ENCODE measurements at regions not wholly inside any gene's neighbourhood (a gene's known extent, or its start where the extent isn't known, plus 50 kb on each side); places are given as distances from the start of the nearest gene placed in this dataset.

DNA sequence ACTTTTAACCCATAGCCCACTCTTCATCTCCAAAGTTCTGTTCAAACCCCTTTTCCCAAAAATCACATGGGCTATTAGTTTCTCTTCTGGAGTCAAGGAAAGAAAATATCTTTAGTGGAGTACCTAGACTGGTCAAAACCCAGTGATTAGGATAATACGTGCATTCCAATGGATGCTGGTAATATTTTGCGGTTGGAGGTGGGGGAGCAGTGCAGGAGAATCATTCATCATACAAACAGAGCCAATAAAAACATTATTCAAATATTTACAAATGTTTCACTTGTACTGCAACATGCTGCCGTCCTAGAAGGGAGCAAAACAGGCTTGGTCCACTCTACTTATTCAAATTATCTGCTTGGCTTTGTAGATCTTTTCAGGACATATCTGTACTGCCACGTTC lies 57.2 kb upstream of the RAB9B start:
- no peak for DNase-seq
- Histone ChIP-seq H3K27me3 (ENCODE audit: control insufficient read depth, insufficient read depth, low read length, poor library complexity, severe bottlenecking) (no peaks in the 10 kb centered on the region), H3K9me3 (ENCODE audit: control insufficient read depth, low read length) (no peaks in the 10 kb centered on the region), H3K27ac (ENCODE audit: low read depth, low read length) (no peak overlapping the region), H3K4me1 (ENCODE audit: control insufficient read depth, insufficient read depth, low read length) (no peaks in the 10 kb centered on the region), H3K9ac (ENCODE audit: extremely low read depth, low read length, poor library complexity, severe bottlenecking) (no peak overlapping the region), H3K4me3 (ENCODE audit: low read length) (no peak overlapping the region), H3K36me3 (ENCODE audit: control insufficient read depth, insufficient read depth, low read length) (no peaks in the 10 kb centered on the region)
- Mint-ChIP-seq H3K27ac (no peak overlapping the region), H3K27me3 (ENCODE audit: insufficient read depth) (peaks cover 10% of the 10 kb centered on the region), H3K4me3 (no peak overlapping the region), H3K9me3 (peaks cover 24% of the 10 kb centered on the region), H3K4me1 (no peaks in the 10 kb centered on the region), H3K36me3 (ENCODE audit: low read depth) (no peaks in the 10 kb centered on the region)
- 60 to 92% methylated on average over 1 to 2 of the region's 4 CpGs for WGBS, 2 experiments (ENCODE audit: insufficient coverage in 1 of 2, insufficient read length in 1 of 2)
- TF ChIP-seq CTCF (conservative IDR thresholded peaks at IDR 0.05): no peak

GRCh38 chrX:103886624-103887023 lies 54.6 kb upstream of the RAB9B start:
- H3K27ac Mint-ChIP-seq: no peak overlapping the region
- peaks cover 24% of the 10 kb centered on the region for H3K9me3 Mint-ChIP-seq
- no peak for TF ChIP-seq CTCF (conservative IDR thresholded peaks at IDR 0.05)
- H3K4me1 Mint-ChIP-seq: no peaks in the 10 kb centered on the region
- no peaks in the 10 kb centered on the region for H3K9me3 ChIP-seq (ENCODE audit: control insufficient read depth, low read length)
- H3K36me3 ChIP-seq (ENCODE audit: control insufficient read depth, insufficient read depth, low read length): no peaks in the 10 kb centered on the region
- no peak overlapping the region for H3K4me3 ChIP-seq (ENCODE audit: low read length)
- no peak overlapping the region for H3K4me3 Mint-ChIP-seq
- DNase-seq: no peak
- H3K27me3 Mint-ChIP-seq (ENCODE audit: insufficient read depth): peaks cover 13% of the 10 kb centered on the region
- H3K27ac ChIP-seq (ENCODE audit: low read depth, low read length): no peak overlapping the region
- H3K9ac ChIP-seq (ENCODE audit: extremely low read depth, low read length, poor library complexity, severe bottlenecking): no peak overlapping the region
- no peaks in the 10 kb centered on the region for H3K27me3 ChIP-seq (ENCODE audit: control insufficient read depth, insufficient read depth, low read length, poor library complexity, severe bottlenecking)
- no peaks in the 10 kb centered on the region for H3K4me1 ChIP-seq (ENCODE audit: control insufficient read depth, insufficient read depth, low read length)
- no peaks in the 10 kb centered on the region for H3K36me3 Mint-ChIP-seq (ENCODE audit: low read depth)

DNA sequence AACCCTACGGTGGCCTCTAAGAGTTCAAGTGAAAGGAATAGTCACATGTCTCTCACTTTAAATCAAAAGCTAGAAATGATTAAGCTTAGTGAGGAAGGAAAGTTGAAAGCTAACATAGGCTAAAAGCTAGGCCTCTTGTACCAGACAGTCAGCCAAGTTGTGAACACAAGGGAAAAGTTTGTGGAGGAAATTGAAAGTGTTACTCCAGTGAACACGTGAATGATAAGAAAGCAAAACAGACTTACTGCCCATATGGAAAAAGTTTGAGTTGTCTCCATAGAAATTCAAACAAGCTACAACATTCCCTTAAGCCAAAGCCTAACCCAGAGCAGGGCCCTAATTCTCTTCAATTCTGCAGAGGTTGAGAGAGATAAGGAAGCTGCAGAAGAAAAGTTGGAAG lies 51.5 kb upstream of the RAB9B start:
- Mint-ChIP-seq H3K27ac (no peak overlapping the region), H3K36me3 (ENCODE audit: low read depth) (no peaks in the 10 kb centered on the region), H3K9me3 (peaks cover 24% of the 10 kb centered on the region), H3K4me1 (no peaks in the 10 kb centered on the region), H3K4me3 (no peak overlapping the region), H3K27me3 (ENCODE audit: insufficient read depth) (peaks cover 11% of the 10 kb centered on the region)
- Histone ChIP-seq H3K4me3 (ENCODE audit: low read length) (no peak overlapping the region), H3K9ac (ENCODE audit: extremely low read depth, low read length, poor library complexity, severe bottlenecking) (no peak overlapping the region), H3K27me3 (ENCODE audit: control insufficient read depth, insufficient read depth, low read length, poor library complexity, severe bottlenecking) (no peaks in the 10 kb centered on the region), H3K27ac (ENCODE audit: low read depth, low read length) (no peak overlapping the region), H3K9me3 (ENCODE audit: control insufficient read depth, low read length) (no peaks in the 10 kb centered on the region), H3K4me1 (ENCODE audit: control insufficient read depth, insufficient read depth, low read length) (no peaks in the 10 kb centered on the region), H3K36me3 (ENCODE audit: control insufficient read depth, insufficient read depth, low read length) (no peaks in the 10 kb centered on the region)
- DNase-seq: no peak
- WGBS, 2 experiments (ENCODE audit: insufficient coverage in 1 of 2, insufficient read length in 1 of 2): 79% methylated on average over 2 of the region's 2 CpGs; no CpG with 5 or more reads in 1 of the 2 experiments
- TF ChIP-seq CTCF (conservative IDR thresholded peaks at IDR 0.05): no peak
